HG03175 (cell line): ENCODE measurements at regions not wholly inside any gene's neighbourhood (a gene's known extent, or its start where the extent isn't known, plus 50 kb on each side); places are given as distances from the start of the nearest gene placed in this dataset.
"Not testable (repeated sequence)": the region's sequence is repeated elsewhere in the genome, so short reads cannot be mapped to it uniquely, and the experiment has no call there.

Source experiments
- ATAC-seq: cut with Tn5 transposase; IDR thresholded peaks from one replicate; pipeline ENCODE4 v1.9.1; 2021; ENCODE audit warnings: mild to moderate bottlenecking, moderate library complexity; ENCODE audit not compliant: unreplicated experiment

GRCh38 chr4:141340458-141340857 is 119.8 kb downstream of the ZNF330 start:
- no peak for ATAC-seq

GRCh38 chr4:141346144-141346543 is 125.4 kb downstream of the ZNF330 start:
- no peak for ATAC-seq

- ATAC-seq = no peak
Measured at GRCh38 chr4:141347684-141348083, 127.0 kb downstream of the ZNF330 start.

GRCh38 chr4:141348125-141348524 is 127.4 kb downstream of the ZNF330 start:
- no peak for ATAC-seq

- no peak for ATAC-seq
Measured at GRCh38 chr4:141348573-141348972, 127.9 kb downstream of the ZNF330 start.

- no peak for ATAC-seq
Measured at GRCh38 chr4:141349236-141349635, 128.5 kb downstream of the ZNF330 start.

GRCh38 chr4:141350122-141350905 is 129.6 kb downstream of the ZNF330 start:
- no peak for ATAC-seq

- ATAC-seq = no peak
Measured at GRCh38 chr4:141352331-141352730, 131.6 kb downstream of the ZNF330 start.

- no peak for ATAC-seq
Measured at GRCh38 chr4:141352909-141353525, 132.3 kb downstream of the ZNF330 start.

GRCh38 chr4:141356321-141356962 is 135.7 kb downstream of the ZNF330 start:
- no peak for ATAC-seq

- no peak for ATAC-seq
Measured at GRCh38 chr4:141356963-141357335, 136.3 kb downstream of the ZNF330 start.

GRCh38 chr4:141368241-141368640 is 147.5 kb downstream of the ZNF330 start:
- ATAC-seq = not testable (repeated sequence)

- no peak for ATAC-seq
Measured at GRCh38 chr4:141371206-141371605, 150.5 kb downstream of the ZNF330 start.

GRCh38 chr4:141375855-141376254 is 155.2 kb downstream of the ZNF330 start:
- ATAC-seq = no peak

GRCh38 chr4:141376769-141377168 is 156.1 kb downstream of the ZNF330 start:
- ATAC-seq = no peak

GRCh38 chr4:141387299-141387698 is 166.6 kb downstream of the ZNF330 start:
- ATAC-seq = no peak

- no peak for ATAC-seq
Measured at GRCh38 chr4:141388481-141388880, 167.8 kb downstream of the ZNF330 start.

GRCh38 chr4:141389649-141390048 is 169.0 kb downstream of the ZNF330 start:
- no peak for ATAC-seq

- ATAC-seq = no peak
Measured at GRCh38 chr4:141390571-141390970, 169.9 kb downstream of the ZNF330 start.

- ATAC-seq = no peak
Measured at GRCh38 chr4:141391293-141391692, 170.6 kb downstream of the ZNF330 start.

GRCh38 chr4:141391771-141392170 is 171.1 kb downstream of the ZNF330 start:
- no peak for ATAC-seq

GRCh38 chr4:141395246-141395830 is 174.6 kb downstream of the ZNF330 start:
- ATAC-seq = no peak
